Activated CD4-positive, alpha-beta T cell treated with anti-CD3 and anti-CD28 coated beads for 36 hours (primary cell): ENCODE measurements at regions not wholly inside any gene's neighbourhood (a gene's known extent, or its start where the extent isn't known, plus 50 kb on each side); places are given as distances from the start of the nearest gene placed in this dataset.
"Not testable (repeated sequence)": the region's sequence is repeated elsewhere in the genome, so short reads cannot be mapped to it uniquely, and the experiment has no call there.

Experiments
- ATAC-seq: fragments of 200-7000 bp; cut with Tn5 transposase; one replicate; pipeline ENCODE4 v1.10.0; 2021; ENCODE audit warnings: mild to moderate bottlenecking, moderate library complexity
- CTCF ChIA-PET: fragments of 350-600 bp; sonication (Branson Sonifier 250); formaldehyde crosslinking; loops from one replicate; lab custom pipeline; 2021; ENCODE audit warnings: antibody characterized with exemption; lab: Charles Lee
- POLR2A ChIA-PET: fragments of 350-600 bp; sonication (Branson Sonifier 250); formaldehyde crosslinking; loops from one replicate; lab custom pipeline; 2021; ENCODE audit warnings: antibody characterized with exemption, inconsistent platforms; lab: Charles Lee
- DNase-seq: peaks from one replicate; pipeline ENCODE4 v3.0.0-alpha.2; 2020
- H3K27ac Mint-ChIP-seq: one replicate; pipeline ENCODE4 v1.8.0; 2021; ENCODE audit warnings: mixed read lengths
- H3K27me3 Mint-ChIP-seq: one replicate; pipeline ENCODE4 v1.8.0; 2021; ENCODE audit warnings: mixed read lengths
- H3K36me3 Mint-ChIP-seq: one replicate; pipeline ENCODE4 v1.8.0; 2021; ENCODE audit warnings: low read depth, mixed read lengths
- H3K4me1 Mint-ChIP-seq: one replicate; pipeline ENCODE4 v1.8.0; 2021; ENCODE audit warnings: mixed read lengths
- H3K4me3 Mint-ChIP-seq: one replicate; pipeline ENCODE4 v1.8.0; 2021; ENCODE audit warnings: mild to moderate bottlenecking, moderate library complexity, mixed read lengths
- H3K9me3 Mint-ChIP-seq: one replicate; pipeline ENCODE4 v1.8.0; 2021; ENCODE audit warnings: low read depth, mixed read lengths
- intact Hi-C, 2 experiments: fragments of 100-400 bp; cut with DNase I in 1 of 2; cut with micrococcal nuclease in 1 of 2; formaldehyde crosslinking; loops; one replicate each; pipeline versions ENCODE4 v1.14.2 to v1.15.1; 2022 to 2024; cut with DNase I, micrococcal nuclease

GRCh38 chr12:5272018-5272785, 159.7 kb upstream of the NTF3 start:
- POLR2A ChIA-PET, result no interaction called here
- intact Hi-C loops, result no loop called here
- DNase-seq, result no peak
- no peaks in the 10 kb centered on the region for H3K4me1 Mint-ChIP-seq
- no peaks in the 10 kb centered on the region for H3K27me3 Mint-ChIP-seq
- CTCF ChIA-PET, result no interaction called here
- no peak for ATAC-seq
- H3K27ac Mint-ChIP-seq, result no peak overlapping the region
- H3K9me3 Mint-ChIP-seq, result no peaks in the 10 kb centered on the region
- no peak overlapping the region for H3K4me3 Mint-ChIP-seq
- no peaks in the 10 kb centered on the region for H3K36me3 Mint-ChIP-seq

DNA sequence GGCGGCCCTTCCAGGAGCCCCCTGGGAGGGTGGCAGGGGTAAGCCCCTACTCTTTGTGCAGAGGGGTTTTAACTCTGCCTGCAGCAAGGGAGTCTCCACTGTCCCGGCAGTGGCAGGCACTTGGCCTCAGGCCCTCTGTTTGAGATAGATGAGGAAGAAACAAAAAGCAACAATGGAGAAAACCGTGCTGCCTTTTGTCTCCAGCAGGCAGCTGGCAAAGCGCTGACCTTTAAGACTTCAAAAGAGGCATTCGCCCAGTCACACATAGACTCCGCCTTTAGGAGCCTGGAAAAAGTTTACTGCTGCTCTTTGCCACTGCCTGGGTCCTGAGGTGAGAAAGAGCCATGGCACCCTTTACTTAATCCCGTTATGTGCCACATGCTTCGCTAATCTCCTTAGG, 158.2 kb upstream of the NTF3 start:
- no peaks in the 10 kb centered on the region for H3K9me3 Mint-ChIP-seq
- H3K27me3 Mint-ChIP-seq, result no peaks in the 10 kb centered on the region
- no peak overlapping the region for H3K27ac Mint-ChIP-seq
- no peaks in the 10 kb centered on the region for H3K4me1 Mint-ChIP-seq
- no peak overlapping the region for H3K4me3 Mint-ChIP-seq
- CTCF ChIA-PET, result no interaction called here
- no peak for ATAC-seq
- H3K36me3 Mint-ChIP-seq, result no peaks in the 10 kb centered on the region
- POLR2A ChIA-PET, result no interaction called here
- DNase-seq, result no peak
- intact Hi-C loops, result no loop called here

- DNase-seq, result no peak
- Mint-ChIP-seq H3K4me3 (no peak overlapping the region), H3K36me3 (no peaks in the 10 kb centered on the region), H3K27ac (no peak overlapping the region), H3K27me3 (no peaks in the 10 kb centered on the region), H3K9me3 (no peaks in the 10 kb centered on the region), H3K4me1 (no peaks in the 10 kb centered on the region)
- ChIA-PET CTCF (no interaction called here), POLR2A (no interaction called here)
- intact Hi-C loops, result no loop called here
- ATAC-seq, result no peak
These were observed 155.5 kb upstream of the NTF3 start for GRCh38 chr12:5276327-5276880.

GRCh38 chr12:5280086-5280485, 151.8 kb upstream of the NTF3 start:
- CTCF ChIA-PET, result no interaction called here
- Mint-ChIP-seq H3K9me3 (peaks cover 2% of the 10 kb centered on the region), H3K4me1 (no peaks in the 10 kb centered on the region), H3K4me3 (no peak overlapping the region), H3K27me3 (no peaks in the 10 kb centered on the region), H3K27ac (no peak overlapping the region), H3K36me3 (no peaks in the 10 kb centered on the region)
- intact Hi-C loops, result no loop called here
- no peak for DNase-seq
- no peak for ATAC-seq
- POLR2A ChIA-PET, result no interaction called here

DNA sequence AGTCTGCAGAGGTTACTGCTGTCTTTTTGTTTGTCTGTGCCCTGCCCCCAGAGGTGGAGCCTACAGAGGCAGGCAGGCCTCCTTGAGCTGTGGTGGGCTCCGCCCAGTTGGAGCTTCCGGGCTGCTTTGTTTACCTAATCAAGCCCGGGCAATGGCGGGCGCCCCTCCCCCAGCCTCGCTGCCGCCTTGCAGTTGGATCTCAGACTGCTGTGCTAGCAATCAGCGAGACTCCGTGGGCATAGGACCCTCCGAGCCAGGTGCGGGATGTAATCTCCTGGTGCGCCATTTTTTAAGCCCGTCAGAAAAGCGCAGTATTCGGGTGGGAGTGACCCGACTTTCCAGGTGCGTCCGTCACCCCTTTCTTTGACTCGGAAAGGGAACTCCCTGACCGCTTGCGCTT, 141.5 kb upstream of the NTF3 start:
- H3K4me1 Mint-ChIP-seq, H3K36me3 Mint-ChIP-seq, H3K9me3 Mint-ChIP-seq, POLR2A ChIA-PET, H3K4me3 Mint-ChIP-seq, intact Hi-C loops, CTCF ChIA-PET, ATAC-seq, H3K27ac Mint-ChIP-seq, H3K27me3 Mint-ChIP-seq: not testable (repeated sequence)
- DNase-seq, result peak; percentile 28

GRCh38 chr12:5292651-5293050, 139.3 kb upstream of the NTF3 start:
- ATAC-seq, result no peak
- Mint-ChIP-seq H3K27me3 (peaks cover 3% of the 10 kb centered on the region), H3K9me3 (no peaks in the 10 kb centered on the region), H3K27ac (no peak overlapping the region), H3K4me3 (no peak overlapping the region), H3K4me1 (no peaks in the 10 kb centered on the region), H3K36me3 (no peaks in the 10 kb centered on the region)
- POLR2A ChIA-PET, result no interaction called here
- DNase-seq, result no peak
- intact Hi-C loops, result no loop called here
- CTCF ChIA-PET, result no interaction called here

GRCh38 chr12:5293773-5294172, 138.1 kb upstream of the NTF3 start:
- intact Hi-C loops, result no loop called here
- no peaks in the 10 kb centered on the region for H3K9me3 Mint-ChIP-seq
- ChIA-PET CTCF (no interaction called here), POLR2A (no interaction called here)
- ATAC-seq, result no peak
- H3K27me3 Mint-ChIP-seq, result peaks cover 3% of the 10 kb centered on the region
- no peak overlapping the region for H3K27ac Mint-ChIP-seq
- no peaks in the 10 kb centered on the region for H3K36me3 Mint-ChIP-seq
- H3K4me1 Mint-ChIP-seq, result no peaks in the 10 kb centered on the region
- no peak overlapping the region for H3K4me3 Mint-ChIP-seq
- no peak for DNase-seq

- Mint-ChIP-seq H3K27ac (no peak overlapping the region), H3K4me1 (no peaks in the 10 kb centered on the region), H3K4me3 (no peak overlapping the region), H3K27me3 (peaks cover 3% of the 10 kb centered on the region), H3K36me3 (no peaks in the 10 kb centered on the region), H3K9me3 (no peaks in the 10 kb centered on the region)
- ATAC-seq, result no peak
- ChIA-PET POLR2A (no interaction called here), CTCF (no interaction called here)
- DNase-seq, result no peak
- intact Hi-C loops, result no loop called here
These were observed 137.4 kb upstream of the NTF3 start for GRCh38 chr12:5294274-5295070.

GRCh38 chr12:5295151-5295550, 136.8 kb upstream of the NTF3 start:
- H3K36me3 Mint-ChIP-seq, result no peaks in the 10 kb centered on the region
- ChIA-PET CTCF (no interaction called here), POLR2A (no interaction called here)
- no peaks in the 10 kb centered on the region for H3K4me1 Mint-ChIP-seq
- peaks cover 3% of the 10 kb centered on the region for H3K27me3 Mint-ChIP-seq
- H3K9me3 Mint-ChIP-seq, result no peaks in the 10 kb centered on the region
- ATAC-seq (no peak), DNase-seq (no peak)
- intact Hi-C loops, result no loop called here
- H3K27ac Mint-ChIP-seq, result no peak overlapping the region
- H3K4me3 Mint-ChIP-seq, result no peak overlapping the region

DNA sequence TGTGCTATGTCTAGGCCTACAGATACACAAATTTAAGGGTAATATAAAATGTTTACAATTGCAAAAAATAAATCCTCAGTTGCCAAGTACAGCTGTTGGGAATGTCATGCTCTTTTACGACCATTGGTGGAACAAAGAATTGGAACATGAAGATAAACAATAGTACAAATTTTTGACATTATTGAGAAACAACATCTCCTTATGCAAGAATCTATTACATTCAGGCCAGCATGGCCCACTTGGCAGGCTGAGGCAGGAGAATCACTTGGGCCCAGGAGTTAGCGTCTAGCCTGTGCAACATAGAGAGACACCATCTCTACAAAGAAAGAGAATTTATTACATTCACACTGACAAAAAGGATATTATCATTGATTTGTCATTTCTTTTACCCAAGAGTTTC, 135.9 kb upstream of the NTF3 start:
- no peak for ATAC-seq

GRCh38 chr12:5301539-5301938, 130.4 kb upstream of the NTF3 start:
- ChIA-PET POLR2A (no interaction called here), CTCF (interaction anchor here (0.7 kb wide), 1 partner anchor 17 kb away, joined by 3 read pairs; no protein-coding TSS in a partner anchor)
- no peaks in the 10 kb centered on the region for H3K4me1 Mint-ChIP-seq

More for the DNA sequence above, 135.9 kb upstream of the NTF3 start:
- Mint-ChIP-seq H3K27ac (no peak overlapping the region), H3K4me1 (no peaks in the 10 kb centered on the region), H3K27me3 (peaks cover 3% of the 10 kb centered on the region), H3K36me3 (no peaks in the 10 kb centered on the region), H3K4me3 (no peak overlapping the region), H3K9me3 (no peaks in the 10 kb centered on the region)
- intact Hi-C loops, result no loop called here
- ChIA-PET CTCF (interaction anchor here (0.6 kb wide), 1 partner anchor 353 kb away, joined by 3 read pairs; no protein-coding TSS in a partner anchor), POLR2A (no interaction called here)
- no peak for DNase-seq

DNA sequence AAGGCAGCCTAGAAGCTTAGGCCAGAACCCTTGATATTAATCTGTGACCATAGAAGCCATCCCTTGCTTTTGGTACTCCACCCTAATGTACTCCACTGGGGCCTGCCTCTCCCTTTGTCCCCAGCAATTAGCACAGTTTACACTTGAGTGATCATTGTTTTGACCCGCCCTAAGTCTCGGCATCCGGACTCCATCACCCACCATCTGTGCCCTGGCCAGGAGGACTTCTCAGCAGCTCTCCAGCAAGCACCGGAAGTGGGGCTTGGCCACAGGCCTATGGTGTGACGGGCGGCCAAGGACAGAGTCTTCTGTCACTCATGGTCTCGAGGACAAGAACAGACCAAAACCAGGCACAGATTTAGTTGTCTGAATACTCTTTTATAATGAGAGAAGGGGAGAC, 126.5 kb upstream of the NTF3 start:
- POLR2A ChIA-PET, result interaction anchor here (0.6 kb wide), 1 partner anchor 930 kb away, joined by 3 read pairs; no protein-coding TSS in a partner anchor
- no peaks in the 10 kb centered on the region for H3K36me3 Mint-ChIP-seq
- CTCF ChIA-PET, result no interaction called here
- peaks cover 2% of the 10 kb centered on the region for H3K27me3 Mint-ChIP-seq
- no peak for ATAC-seq
- H3K4me1 Mint-ChIP-seq, result no peaks in the 10 kb centered on the region
- intact Hi-C loops, result no loop called here
- H3K4me3 Mint-ChIP-seq, result no peak overlapping the region
- H3K27ac Mint-ChIP-seq, result no peak overlapping the region
- H3K9me3 Mint-ChIP-seq, result no peaks in the 10 kb centered on the region
- DNase-seq, result no peak

More at GRCh38 chr12:5301539-5301938, 130.4 kb upstream of the NTF3 start:
- Mint-ChIP-seq H3K36me3 (no peaks in the 10 kb centered on the region), H3K27me3 (peaks cover 2% of the 10 kb centered on the region), H3K9me3 (no peaks in the 10 kb centered on the region), H3K4me3 (no peak overlapping the region), H3K27ac (no peak overlapping the region)
- ATAC-seq (no peak), DNase-seq (no peak)
- intact Hi-C loops, result no loop called here
